Body of pancreas (tissue), 4 donors: ENCODE measurements at regions not wholly inside any gene's neighbourhood (a gene's known extent, or its start where the extent isn't known, plus 50 kb on each side); places are given as distances from the start of the nearest gene placed in this dataset.

Experiments used
- POLR2A ChIP-seq, 3 donors: fragments of 450-650 bp; IDR thresholded peaks; one replicate each; pipeline ENCODE4 v1.6.1; 2016; ENCODE audit warnings: antibody characterized with exemption in 3 of 3, mild to moderate bottlenecking in 2 of 3
- TF ChIP-seq, protein P1 (sequence below), 7 experiments: fragments of 450-650 bp in 4 of 7; fragments of 200-600 bp in 3 of 7; sonication (generic) in 3 of 7; IDR thresholded peaks; one replicate each; pipeline ENCODE4 v1.5.1; 2016 to 2019; ENCODE audit warnings: antibody characterized with exemption in 7 of 7

DNA sequence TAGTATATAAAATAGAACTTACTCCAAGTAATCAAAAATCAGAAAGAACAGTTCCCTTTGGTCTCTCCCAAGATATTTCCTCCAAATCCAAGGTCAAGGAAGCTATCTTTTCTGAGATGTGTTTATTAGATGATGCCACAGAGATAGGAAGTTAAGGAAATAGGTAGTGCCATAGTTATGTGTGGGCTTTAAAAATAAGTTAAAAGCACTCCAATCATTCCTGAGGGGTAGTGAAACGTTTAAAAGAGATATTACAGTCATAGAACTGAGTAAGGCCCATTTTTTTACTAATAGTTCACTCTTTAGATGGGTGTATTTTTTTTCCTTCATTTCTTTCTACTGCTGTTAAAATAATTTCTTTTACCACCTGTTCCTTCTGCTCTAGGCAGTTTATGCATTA, 1630.9 kb upstream of the SEL1L start:
- TF ChIP-seq, protein P1, sequence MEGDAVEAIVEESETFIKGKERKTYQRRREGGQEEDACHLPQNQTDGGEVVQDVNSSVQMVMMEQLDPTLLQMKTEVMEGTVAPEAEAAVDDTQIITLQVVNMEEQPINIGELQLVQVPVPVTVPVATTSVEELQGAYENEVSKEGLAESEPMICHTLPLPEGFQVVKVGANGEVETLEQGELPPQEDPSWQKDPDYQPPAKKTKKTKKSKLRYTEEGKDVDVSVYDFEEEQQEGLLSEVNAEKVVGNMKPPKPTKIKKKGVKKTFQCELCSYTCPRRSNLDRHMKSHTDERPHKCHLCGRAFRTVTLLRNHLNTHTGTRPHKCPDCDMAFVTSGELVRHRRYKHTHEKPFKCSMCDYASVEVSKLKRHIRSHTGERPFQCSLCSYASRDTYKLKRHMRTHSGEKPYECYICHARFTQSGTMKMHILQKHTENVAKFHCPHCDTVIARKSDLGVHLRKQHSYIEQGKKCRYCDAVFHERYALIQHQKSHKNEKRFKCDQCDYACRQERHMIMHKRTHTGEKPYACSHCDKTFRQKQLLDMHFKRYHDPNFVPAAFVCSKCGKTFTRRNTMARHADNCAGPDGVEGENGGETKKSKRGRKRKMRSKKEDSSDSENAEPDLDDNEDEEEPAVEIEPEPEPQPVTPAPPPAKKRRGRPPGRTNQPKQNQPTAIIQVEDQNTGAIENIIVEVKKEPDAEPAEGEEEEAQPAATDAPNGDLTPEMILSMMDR (IDR thresholded peaks at IDR 0.05), result no peak
- TF ChIP-seq POLR2A (IDR thresholded peaks at IDR 0.05), result no peak
